GM12865 (cell line): ENCODE measurements at regions not wholly inside any gene's neighbourhood (a gene's known extent, or its start where the extent isn't known, plus 50 kb on each side); places are given as distances from the start of the nearest gene placed in this dataset.
"Not testable (repeated sequence)": the region's sequence is repeated elsewhere in the genome, so short reads cannot be mapped to it uniquely, and the experiment has no call there.

ENCODE experiments used
- DNase-seq: peaks from one replicate; pipeline ENCODE4 v3.0.0; 2010; ENCODE audit warnings: low read depth
- H3K4me3 ChIP-seq: 2 replicates; pipeline ENCODE4 v1.5.1; 2011; ENCODE audit warnings: mild to moderate bottlenecking, low read depth, low read length, control low read depth
- CTCF ChIP-seq: IDR thresholded peaks from 2 replicates; pipeline ENCODE4 v1.5.1; 2011; ENCODE audit warnings: low read length, control low read depth, low read depth, inconsistent platforms; ENCODE audit not compliant: insufficient read depth; ENCODE audit errors: missing control alignments

- no peak for TF ChIP-seq CTCF
- DNase-seq = no peak
- no peak overlapping the region for H3K4me3 ChIP-seq
Observed at GRCh38 chr4:169921732-169922131, 104.5 kb downstream of the MFAP3L start.

GRCh38 chr4:169921237-169921636, 105.0 kb downstream of the MFAP3L start:
- TF ChIP-seq CTCF = no peak
- DNase-seq = no peak
- H3K4me3 ChIP-seq = no peak overlapping the region

- not testable (repeated sequence) for H3K4me3 ChIP-seq, DNase-seq
Observed at GRCh38 chr4:169919194-169920124, 106.7 kb downstream of the MFAP3L start.

- H3K4me3 ChIP-seq = no peak overlapping the region
- no peak for DNase-seq
- TF ChIP-seq CTCF = no peak
Observed at GRCh38 chr4:169915545-169915944, 110.7 kb downstream of the MFAP3L start.

- DNase-seq = no peak
- no peak overlapping the region for H3K4me3 ChIP-seq
- TF ChIP-seq CTCF = no peak
Observed at GRCh38 chr4:169914866-169915265, 111.3 kb downstream of the MFAP3L start.

- DNase-seq = no peak
- H3K4me3 ChIP-seq = no peak overlapping the region
- TF ChIP-seq CTCF = no peak
Observed at GRCh38 chr4:169912996-169913395, 113.2 kb downstream of the MFAP3L start.

- no peak for DNase-seq
- no peak for TF ChIP-seq CTCF
- H3K4me3 ChIP-seq = no peak overlapping the region
Observed at GRCh38 chr4:169909897-169910296, 116.3 kb downstream of the MFAP3L start.
